GM21515 (cell line): ENCODE measurements at regions not wholly inside any gene's neighbourhood (a gene's known extent, or its start where the extent isn't known, plus 50 kb on each side); places are given as distances from the start of the nearest gene placed in this dataset.

Source experiments
- ATAC-seq: cut with Tn5 transposase; IDR thresholded peaks from one replicate; pipeline ENCODE4 v1.9.1; 2021; ENCODE audit not compliant: unreplicated experiment

GRCh38 chr20:11429889-11430519 is 487.7 kb upstream of the BTBD3 start:
- ATAC-seq, result no peak

- no peak for ATAC-seq
Observed at GRCh38 chr20:11430652-11431051, 487.0 kb upstream of the BTBD3 start.

GRCh38 chr20:11431621-11432020 is 486.1 kb upstream of the BTBD3 start:
- ATAC-seq, result no peak

- no peak for ATAC-seq
Observed at GRCh38 chr20:11432407-11432806, 485.3 kb upstream of the BTBD3 start.

- no peak for ATAC-seq
Observed at GRCh38 chr20:11436113-11436905, 481.4 kb upstream of the BTBD3 start.

GRCh38 chr20:11437090-11437489 is 480.6 kb upstream of the BTBD3 start:
- no peak for ATAC-seq

GRCh38 chr20:11437611-11438380 is 479.9 kb upstream of the BTBD3 start:
- ATAC-seq, result no peak

- no peak for ATAC-seq
Observed at GRCh38 chr20:11438412-11438811, 479.3 kb upstream of the BTBD3 start.

GRCh38 chr20:11443382-11444119 is 474.1 kb upstream of the BTBD3 start:
- ATAC-seq, result no peak

- no peak for ATAC-seq
Observed at GRCh38 chr20:11445161-11445560, 472.5 kb upstream of the BTBD3 start.

- ATAC-seq, result no peak
Observed at GRCh38 chr20:11445891-11446290, 471.8 kb upstream of the BTBD3 start.

GRCh38 chr20:11447371-11448100 is 470.2 kb upstream of the BTBD3 start:
- no peak for ATAC-seq

GRCh38 chr20:11448554-11448953 is 469.1 kb upstream of the BTBD3 start:
- no peak for ATAC-seq

- no peak for ATAC-seq
Observed at GRCh38 chr20:11451793-11452291, 465.9 kb upstream of the BTBD3 start.

- no peak for ATAC-seq
Observed at GRCh38 chr20:11452326-11452725, 465.4 kb upstream of the BTBD3 start.

- ATAC-seq, result no peak
Observed at GRCh38 chr20:11453430-11453829, 464.3 kb upstream of the BTBD3 start.

GRCh38 chr20:11454966-11455799 is 462.5 kb upstream of the BTBD3 start:
- ATAC-seq, result no peak

GRCh38 chr20:11457488-11457887 is 460.2 kb upstream of the BTBD3 start:
- no peak for ATAC-seq

- no peak for ATAC-seq
Observed at GRCh38 chr20:11459090-11459890, 458.4 kb upstream of the BTBD3 start.
